ENCODE measurements at regions not wholly inside any gene's neighbourhood (a gene's known extent, or its start where the extent isn't known, plus 50 kb on each side); places are given as distances from the start of the nearest gene placed in this dataset.

- no peaks in the 10 kb centered on the region for H3K36me3 ChIP-seq
- TF ChIP-seq, protein P1, sequence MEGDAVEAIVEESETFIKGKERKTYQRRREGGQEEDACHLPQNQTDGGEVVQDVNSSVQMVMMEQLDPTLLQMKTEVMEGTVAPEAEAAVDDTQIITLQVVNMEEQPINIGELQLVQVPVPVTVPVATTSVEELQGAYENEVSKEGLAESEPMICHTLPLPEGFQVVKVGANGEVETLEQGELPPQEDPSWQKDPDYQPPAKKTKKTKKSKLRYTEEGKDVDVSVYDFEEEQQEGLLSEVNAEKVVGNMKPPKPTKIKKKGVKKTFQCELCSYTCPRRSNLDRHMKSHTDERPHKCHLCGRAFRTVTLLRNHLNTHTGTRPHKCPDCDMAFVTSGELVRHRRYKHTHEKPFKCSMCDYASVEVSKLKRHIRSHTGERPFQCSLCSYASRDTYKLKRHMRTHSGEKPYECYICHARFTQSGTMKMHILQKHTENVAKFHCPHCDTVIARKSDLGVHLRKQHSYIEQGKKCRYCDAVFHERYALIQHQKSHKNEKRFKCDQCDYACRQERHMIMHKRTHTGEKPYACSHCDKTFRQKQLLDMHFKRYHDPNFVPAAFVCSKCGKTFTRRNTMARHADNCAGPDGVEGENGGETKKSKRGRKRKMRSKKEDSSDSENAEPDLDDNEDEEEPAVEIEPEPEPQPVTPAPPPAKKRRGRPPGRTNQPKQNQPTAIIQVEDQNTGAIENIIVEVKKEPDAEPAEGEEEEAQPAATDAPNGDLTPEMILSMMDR (IDR thresholded peaks at IDR 0.05; ENCODE audit: low read depth, low read length) = no peak
- DNase-seq (ENCODE audit: low read depth in 1 of 2, low spot score in 1 of 2) = no peak
- no peak overlapping the region for H3K4me3 ChIP-seq
- no peaks in the 10 kb centered on the region for H3K27me3 ChIP-seq
- H3K27ac ChIP-seq = no peak overlapping the region
- H3K4me1 ChIP-seq (ENCODE audit: low read depth) = no peaks in the 10 kb centered on the region
- H3K9me3 ChIP-seq (ENCODE audit: low read depth) = no peaks in the 10 kb centered on the region
These were observed 512.9 kb downstream of the EFNA5 start for GRCh38 chr5:107157809-107158208.

- Histone ChIP-seq H3K27ac (no peak overlapping the region), H3K27me3 (no peaks in the 10 kb centered on the region), H3K9me3 (ENCODE audit: low read depth) (no peaks in the 10 kb centered on the region), H3K4me3 (no peak overlapping the region), H3K36me3 (no peaks in the 10 kb centered on the region), H3K4me1 (ENCODE audit: low read depth) (no peaks in the 10 kb centered on the region)
- peak in 1 of 2 donors; percentile 28 for DNase-seq (ENCODE audit: low read depth in 1 of 2, low spot score in 1 of 2)
- TF ChIP-seq, protein P1 (IDR thresholded peaks at IDR 0.05; ENCODE audit: low read depth, low read length) = no peak
These were observed 515.0 kb downstream of the EFNA5 start for GRCh38 chr5:107155707-107156106.

DNA sequence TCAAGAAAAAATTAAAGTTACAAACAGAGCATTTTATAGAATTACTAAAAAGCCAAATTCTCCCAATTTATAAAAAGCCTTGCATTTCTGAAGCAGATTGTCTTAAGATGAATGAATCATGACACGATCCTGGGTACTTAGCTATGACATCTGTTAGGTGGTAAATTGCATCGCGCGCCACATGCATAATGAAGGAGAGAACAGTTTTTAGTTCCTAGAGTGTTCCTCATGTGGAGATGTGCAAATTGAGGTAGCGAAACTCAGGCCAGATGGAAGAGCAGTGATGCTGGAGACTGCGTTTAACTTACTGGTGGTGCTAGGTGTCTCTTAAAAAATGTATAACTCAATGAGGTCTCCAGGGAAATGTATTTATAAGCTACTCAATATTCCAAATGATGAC, 516.1 kb downstream of the EFNA5 start:
- no peak overlapping the region for H3K27ac ChIP-seq

GRCh38 chr5:107153283-107153682, 517.5 kb downstream of the EFNA5 start:
- TF ChIP-seq, protein P1 (IDR thresholded peaks at IDR 0.05; ENCODE audit: low read depth, low read length) = no peak
- DNase-seq (ENCODE audit: low read depth in 1 of 2, low spot score in 1 of 2) = no peak

More for the DNA sequence above, 516.1 kb downstream of the EFNA5 start:
- H3K4me3 ChIP-seq = no peak overlapping the region
- H3K9me3 ChIP-seq (ENCODE audit: low read depth) = no peaks in the 10 kb centered on the region
- H3K4me1 ChIP-seq (ENCODE audit: low read depth) = no peaks in the 10 kb centered on the region
- no peaks in the 10 kb centered on the region for H3K36me3 ChIP-seq
- no peaks in the 10 kb centered on the region for H3K27me3 ChIP-seq
- DNase-seq (ENCODE audit: low read depth in 1 of 2, low spot score in 1 of 2) = no peak
- TF ChIP-seq, protein P1 (IDR thresholded peaks at IDR 0.05; ENCODE audit: low read depth, low read length) = no peak

GRCh38 chr5:107149243-107150005, 521.3 kb downstream of the EFNA5 start:
- H3K27me3 ChIP-seq = no peaks in the 10 kb centered on the region
- H3K27ac ChIP-seq = no peak overlapping the region
- no peak for DNase-seq (ENCODE audit: low read depth in 1 of 2, low spot score in 1 of 2)
- TF ChIP-seq, protein P1 (IDR thresholded peaks at IDR 0.05; ENCODE audit: low read depth, low read length) = no peak
- no peaks in the 10 kb centered on the region for H3K9me3 ChIP-seq (ENCODE audit: low read depth)
- no peaks in the 10 kb centered on the region for H3K36me3 ChIP-seq
- H3K4me3 ChIP-seq = no peak overlapping the region
- no peaks in the 10 kb centered on the region for H3K4me1 ChIP-seq (ENCODE audit: low read depth)

More at GRCh38 chr5:107153283-107153682, 517.5 kb downstream of the EFNA5 start:
- Histone ChIP-seq H3K27ac (no peak overlapping the region), H3K36me3 (no peaks in the 10 kb centered on the region), H3K4me1 (ENCODE audit: low read depth) (no peaks in the 10 kb centered on the region), H3K27me3 (no peaks in the 10 kb centered on the region), H3K9me3 (ENCODE audit: low read depth) (no peaks in the 10 kb centered on the region), H3K4me3 (no peak overlapping the region)
